ENCODE measurements at regions not wholly inside any gene's neighbourhood (a gene's known extent, or its start where the extent isn't known, plus 50 kb on each side); places are given as distances from the start of the nearest gene placed in this dataset.
"Not testable (repeated sequence)": the region's sequence is repeated elsewhere in the genome, so short reads cannot be mapped to it uniquely, and the experiment has no call there.

DNA sequence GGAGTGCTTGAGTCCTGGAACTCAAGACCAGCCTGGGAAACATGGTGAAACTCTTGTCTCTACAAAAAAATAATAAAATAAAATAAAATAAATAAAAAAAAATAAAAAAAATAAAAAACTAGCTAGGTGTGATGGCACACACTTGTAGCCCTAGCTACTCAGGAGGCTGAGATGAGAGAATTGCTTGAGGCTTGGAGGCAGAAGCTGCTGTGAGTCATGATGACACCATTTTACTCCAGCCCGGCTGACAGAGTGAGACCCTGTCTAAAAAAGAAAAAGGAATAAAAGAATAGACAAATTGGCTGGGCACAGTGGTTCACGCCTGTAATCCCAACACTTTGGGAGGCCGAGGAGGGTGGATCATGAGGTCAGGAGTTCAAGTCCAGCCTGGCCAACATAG is 1168.9 kb downstream of the SLITRK5 start (continued):
- TF ChIP-seq, protein P1, sequence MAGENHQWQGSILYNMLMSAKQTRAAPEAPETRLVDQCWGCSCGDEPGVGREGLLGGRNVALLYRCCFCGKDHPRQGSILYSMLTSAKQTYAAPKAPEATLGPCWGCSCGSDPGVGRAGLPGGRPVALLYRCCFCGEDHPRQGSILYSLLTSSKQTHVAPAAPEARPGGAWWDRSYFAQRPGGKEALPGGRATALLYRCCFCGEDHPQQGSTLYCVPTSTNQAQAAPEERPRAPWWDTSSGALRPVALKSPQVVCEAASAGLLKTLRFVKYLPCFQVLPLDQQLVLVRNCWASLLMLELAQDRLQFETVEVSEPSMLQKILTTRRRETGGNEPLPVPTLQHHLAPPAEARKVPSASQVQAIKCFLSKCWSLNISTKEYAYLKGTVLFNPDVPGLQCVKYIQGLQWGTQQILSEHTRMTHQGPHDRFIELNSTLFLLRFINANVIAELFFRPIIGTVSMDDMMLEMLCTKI (IDR thresholded peaks at IDR 0.05; ENCODE audit: partially characterized antibody): no peak
- TF ChIP-seq TBL1XR1 (IDR thresholded peaks at IDR 0.05; ENCODE audit: low read length in 2 of 2): no peak
- no peak for TF ChIP-seq ZNF133 (CRISPR knock-in tag; IDR thresholded peaks at IDR 0.05)
- TF ChIP-seq MEF2A (IDR thresholded peaks at IDR 0.05; ENCODE audit: control insufficient read depth, low read depth, low read length): no peak
- no peak for TF ChIP-seq ZNF551 (CRISPR knock-in tag; IDR thresholded peaks at IDR 0.05)
- TF ChIP-seq TEAD1 (CRISPR knock-in tag; IDR thresholded peaks at IDR 0.05): no peak
- TF ChIP-seq, protein P2, sequence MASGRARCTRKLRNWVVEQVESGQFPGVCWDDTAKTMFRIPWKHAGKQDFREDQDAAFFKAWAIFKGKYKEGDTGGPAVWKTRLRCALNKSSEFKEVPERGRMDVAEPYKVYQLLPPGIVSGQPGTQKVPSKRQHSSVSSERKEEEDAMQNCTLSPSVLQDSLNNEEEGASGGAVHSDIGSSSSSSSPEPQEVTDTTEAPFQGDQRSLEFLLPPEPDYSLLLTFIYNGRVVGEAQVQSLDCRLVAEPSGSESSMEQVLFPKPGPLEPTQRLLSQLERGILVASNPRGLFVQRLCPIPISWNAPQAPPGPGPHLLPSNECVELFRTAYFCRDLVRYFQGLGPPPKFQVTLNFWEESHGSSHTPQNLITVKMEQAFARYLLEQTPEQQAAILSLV (tag; IDR thresholded peaks at IDR 0.05): no peak
- no peak for TF ChIP-seq RFX1 (IDR thresholded peaks at IDR 0.05)
- no peak for TF ChIP-seq ZBTB8A (IDR thresholded peaks at IDR 0.05; ENCODE audit: partially characterized antibody)
- TF ChIP-seq, protein P3, sequence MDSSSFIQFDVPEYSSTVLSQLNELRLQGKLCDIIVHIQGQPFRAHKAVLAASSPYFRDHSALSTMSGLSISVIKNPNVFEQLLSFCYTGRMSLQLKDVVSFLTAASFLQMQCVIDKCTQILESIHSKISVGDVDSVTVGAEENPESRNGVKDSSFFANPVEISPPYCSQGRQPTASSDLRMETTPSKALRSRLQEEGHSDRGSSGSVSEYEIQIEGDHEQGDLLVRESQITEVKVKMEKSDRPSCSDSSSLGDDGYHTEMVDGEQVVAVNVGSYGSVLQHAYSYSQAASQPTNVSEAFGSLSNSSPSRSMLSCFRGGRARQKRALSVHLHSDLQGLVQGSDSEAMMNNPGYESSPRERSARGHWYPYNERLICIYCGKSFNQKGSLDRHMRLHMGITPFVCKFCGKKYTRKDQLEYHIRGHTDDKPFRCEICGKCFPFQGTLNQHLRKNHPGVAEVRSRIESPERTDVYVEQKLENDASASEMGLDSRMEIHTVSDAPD (CRISPR knock-in tag; IDR thresholded peaks at IDR 0.05): no peak
- TF ChIP-seq, protein P4, sequence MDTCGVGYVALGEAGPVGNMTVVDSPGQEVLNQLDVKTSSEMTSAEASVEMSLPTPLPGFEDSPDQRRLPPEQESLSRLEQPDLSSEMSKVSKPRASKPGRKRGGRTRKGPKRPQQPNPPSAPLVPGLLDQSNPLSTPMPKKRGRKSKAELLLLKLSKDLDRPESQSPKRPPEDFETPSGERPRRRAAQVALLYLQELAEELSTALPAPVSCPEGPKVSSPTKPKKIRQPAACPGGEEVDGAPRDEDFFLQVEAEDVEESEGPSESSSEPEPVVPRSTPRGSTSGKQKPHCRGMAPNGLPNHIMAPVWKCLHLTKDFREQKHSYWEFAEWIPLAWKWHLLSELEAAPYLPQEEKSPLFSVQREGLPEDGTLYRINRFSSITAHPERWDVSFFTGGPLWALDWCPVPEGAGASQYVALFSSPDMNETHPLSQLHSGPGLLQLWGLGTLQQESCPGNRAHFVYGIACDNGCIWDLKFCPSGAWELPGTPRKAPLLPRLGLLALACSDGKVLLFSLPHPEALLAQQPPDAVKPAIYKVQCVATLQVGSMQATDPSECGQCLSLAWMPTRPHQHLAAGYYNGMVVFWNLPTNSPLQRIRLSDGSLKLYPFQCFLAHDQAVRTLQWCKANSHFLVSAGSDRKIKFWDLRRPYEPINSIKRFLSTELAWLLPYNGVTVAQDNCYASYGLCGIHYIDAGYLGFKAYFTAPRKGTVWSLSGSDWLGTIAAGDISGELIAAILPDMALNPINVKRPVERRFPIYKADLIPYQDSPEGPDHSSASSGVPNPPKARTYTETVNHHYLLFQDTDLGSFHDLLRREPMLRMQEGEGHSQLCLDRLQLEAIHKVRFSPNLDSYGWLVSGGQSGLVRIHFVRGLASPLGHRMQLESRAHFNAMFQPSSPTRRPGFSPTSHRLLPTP (IDR thresholded peaks at IDR 0.05; ENCODE audit: borderline replicate concordance, extremely low read depth, insufficient read length): no peak

DNA sequence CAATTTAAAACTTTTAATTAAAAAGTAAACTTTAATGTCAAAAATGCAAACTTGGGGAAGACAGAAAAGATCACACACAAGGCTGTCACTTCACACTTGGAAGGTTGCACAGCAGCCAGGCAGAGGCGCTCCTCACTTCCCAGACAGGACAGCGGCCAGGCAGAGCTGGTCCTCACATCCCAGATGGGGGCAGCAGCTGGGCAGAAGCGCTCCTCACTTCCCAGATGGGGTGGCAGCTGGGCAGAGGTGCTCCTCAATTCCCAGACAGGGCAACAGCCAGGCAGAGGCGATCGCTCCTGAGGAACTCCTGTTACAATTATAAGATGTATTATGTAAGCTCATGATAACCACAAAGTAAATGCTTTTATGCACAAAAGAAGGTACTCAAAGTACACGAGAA is 1181.1 kb downstream of the SLITRK5 start:
- H3K4me2 ChIP-seq (ENCODE audit: insufficient read depth, low read length); H3K9ac ChIP-seq (ENCODE audit: insufficient read depth in 1 of 2, low read depth in 2 of 2, low read length in 2 of 2); intact Hi-C loops (cut with micrococcal nuclease); DNase-seq (ENCODE audit: extremely low read depth in 1 of 4, low spot score in 3 of 4); BruUV-seq (replicated peaks); POLR2A ChIA-PET; H3K27me3 ChIP-seq (ENCODE audit: control insufficient read depth in 2 of 2, insufficient read depth in 2 of 2, low read length in 2 of 2); H2AFZ ChIP-seq (ENCODE audit: low read depth, low read length); in situ Hi-C loops (cut with MboI); H3K36me3 ChIP-seq (ENCODE audit: control insufficient read depth, insufficient read depth, low read length); H3K79me2 ChIP-seq (ENCODE audit: control insufficient read depth, insufficient read depth, low read length); H3K4me1 ChIP-seq (replicated peaks in 1 of 2; ENCODE audit: control insufficient read depth in 2 of 2, insufficient read depth in 2 of 2, low read length in 2 of 2); H3K9me1 ChIP-seq (ENCODE audit: control insufficient read depth, insufficient read depth, low read length); FAIRE-seq; H4K20me1 ChIP-seq (replicated peaks; ENCODE audit: control insufficient read depth, insufficient read depth, low read length); H3K4me3 ChIP-seq; H3K27ac ChIP-seq (ENCODE audit: extremely low read depth, low read depth, low read length); ATAC-seq; CTCF ChIA-PET (ENCODE audit: low intra/inter-chr PET ratio); H3K9me3 ChIP-seq (replicated peaks; ENCODE audit: control insufficient read depth, insufficient read depth, low read depth, low read length): not testable (repeated sequence)
- WGBS (ENCODE audit: insufficient coverage, low coverage, missing lambda C conversion rate): 0% methylated on average over 3 of the region's 6 CpGs

Measured in K562 (cell line).